ENCODE measurements at regions not wholly inside any gene's neighbourhood (a gene's known extent, or its start where the extent isn't known, plus 50 kb on each side); places are given as distances from the start of the nearest gene placed in this dataset.

GRCh38 chr1:193486671-193487229, 300.3 kb upstream of the B3GALT2 start:
- H3K4me3 ChIP-seq (ENCODE audit: low read depth, low read length): no peak overlapping the region
- TF ChIP-seq CTCF (IDR thresholded peaks at IDR 0.05; ENCODE audit: borderline replicate concordance, insufficient read depth, low read depth, low read length): no peak

GRCh38 chr1:193480755-193481154, 294.3 kb upstream of the B3GALT2 start:
- TF ChIP-seq CTCF (IDR thresholded peaks at IDR 0.05; ENCODE audit: borderline replicate concordance, insufficient read depth, low read depth, low read length): no peak

GRCh38 chr1:193479187-193479586, 292.8 kb upstream of the B3GALT2 start:
- no peak for TF ChIP-seq CTCF (IDR thresholded peaks at IDR 0.05; ENCODE audit: borderline replicate concordance, insufficient read depth, low read depth, low read length)
- H3K4me3 ChIP-seq (ENCODE audit: low read depth, low read length): no peak overlapping the region

More at GRCh38 chr1:193480755-193481154, 294.3 kb upstream of the B3GALT2 start:
- no peak overlapping the region for H3K4me3 ChIP-seq (ENCODE audit: low read depth, low read length)

GRCh38 chr1:193476748-193477147, 290.3 kb upstream of the B3GALT2 start:
- no peak for TF ChIP-seq CTCF (IDR thresholded peaks at IDR 0.05; ENCODE audit: borderline replicate concordance, insufficient read depth, low read depth, low read length)
- no peak overlapping the region for H3K4me3 ChIP-seq (ENCODE audit: low read depth, low read length)

- no peak for TF ChIP-seq CTCF (IDR thresholded peaks at IDR 0.05; ENCODE audit: borderline replicate concordance, insufficient read depth, low read depth, low read length)
- H3K4me3 ChIP-seq (ENCODE audit: low read depth, low read length): no peak overlapping the region
Observed at GRCh38 chr1:193473932-193474331, 287.5 kb upstream of the B3GALT2 start.

- no peak overlapping the region for H3K4me3 ChIP-seq (ENCODE audit: low read depth, low read length)
Observed at GRCh38 chr1:193472838-193473398, 286.5 kb upstream of the B3GALT2 start.

More at GRCh38 chr1:193472838-193473398, 286.5 kb upstream of the B3GALT2 start:
- TF ChIP-seq CTCF (IDR thresholded peaks at IDR 0.05; ENCODE audit: borderline replicate concordance, insufficient read depth, low read depth, low read length): no peak

All from GM12875 (cell line).